GM23338 (cell line): ENCODE measurements at regions not wholly inside any gene's neighbourhood (a gene's known extent, or its start where the extent isn't known, plus 50 kb on each side); places are given as distances from the start of the nearest gene placed in this dataset.

Source experiments
- EZH2 ChIP-seq: fragments of 200-600 bp; sonication (generic); IDR thresholded peaks from one replicate; pipeline ENCODE4 v1.8.0; 2017; ENCODE audit warnings: antibody characterized with exemption, mild to moderate bottlenecking, low read depth; ENCODE audit not compliant: unreplicated experiment
- NANOG ChIP-seq: IDR thresholded peaks from 2 replicates; pipeline ENCODE4 v1.6.1; 2016; ENCODE audit warnings: antibody characterized with exemption, borderline replicate concordance
- REST ChIP-seq: IDR thresholded peaks from one replicate; pipeline ENCODE4 v1.6.1; 2018; ENCODE audit warnings: antibody characterized with exemption; ENCODE audit not compliant: unreplicated experiment
- STAT1 ChIP-seq: IDR thresholded peaks from one replicate; pipeline ENCODE4 v1.6.1; 2016; ENCODE audit warnings: antibody characterized with exemption; ENCODE audit not compliant: unreplicated experiment
- ZNF331 ChIP-seq: fragments of 250-450 bp; sonication (Bioruptor Pico); IDR thresholded peaks from 2 replicates; pipeline ENCODE4 v1.5.0; 2020; ENCODE audit warnings: low read depth, mild to moderate bottlenecking, moderate library complexity
- ZNF462 ChIP-seq: fragments of 250-450 bp; sonication (Bioruptor Pico); IDR thresholded peaks from 2 replicates; pipeline ENCODE4 v1.5.0; 2020; ENCODE audit warnings: mild to moderate bottlenecking, moderate library complexity

DNA sequence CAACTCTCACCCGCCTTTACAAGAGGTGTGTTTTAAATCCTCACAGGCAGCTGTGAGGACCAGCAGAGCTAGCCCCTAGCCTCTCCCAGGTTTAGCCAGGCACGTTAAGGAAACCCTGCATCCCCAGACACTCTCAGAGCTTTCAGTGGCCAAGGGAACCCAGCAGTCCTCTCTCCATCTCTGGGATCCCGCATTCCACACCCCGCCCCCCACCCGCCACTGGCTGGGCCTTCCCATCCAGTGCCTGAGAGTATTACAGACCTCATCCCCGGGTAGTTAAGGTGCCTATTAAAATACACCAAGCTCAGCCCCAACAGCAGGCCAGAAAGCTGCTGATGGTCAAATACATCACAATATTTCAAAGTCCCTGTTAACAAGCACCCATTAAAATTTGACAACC is 256.2 kb downstream of the BCOR start (continued):
- TF ChIP-seq ZNF462 (CRISPR knock-in tag) (no peak), ZNF331 (CRISPR knock-in tag) (no peak), REST (no peak), EZH2 (no peak), STAT1 (no peak), NANOG (no peak)
